WERI-Rb-1 (cell line): ENCODE measurements at regions not wholly inside any gene's neighbourhood (a gene's known extent, or its start where the extent isn't known, plus 50 kb on each side); places are given as distances from the start of the nearest gene placed in this dataset.

Source experiments
- DNase-seq: peaks from one replicate; pipeline ENCODE4 v3.0.0-alpha.2; 2020
- H3K27ac ChIP-seq: fragments of 250-450 bp; sonication (Bioruptor Pico); 2 replicates; pipeline ENCODE4 v1.5.1; 2020; ENCODE audit warnings: mild to moderate bottlenecking, moderate library complexity
- H3K27me3 ChIP-seq: fragments of 250-450 bp; sonication (Bioruptor Pico); 2 replicates; pipeline ENCODE4 v1.5.1; 2021; ENCODE audit warnings: mild to moderate bottlenecking, low read depth, moderate library complexity; ENCODE audit not compliant: insufficient read depth, severe bottlenecking
- H3K36me3 ChIP-seq: fragments of 250-450 bp; sonication (Bioruptor Pico); 2 replicates; pipeline ENCODE4 v1.5.1; 2020; ENCODE audit warnings: mild to moderate bottlenecking, moderate library complexity
- H3K4me3 ChIP-seq: 2 replicates; pipeline ENCODE4 v1.5.1; 2011; ENCODE audit warnings: low read depth, mild to moderate bottlenecking, control low read depth, low read length
- H3K9me3 ChIP-seq: fragments of 250-450 bp; sonication (Bioruptor Pico); 2 replicates; pipeline ENCODE4 v1.5.1; 2021; ENCODE audit warnings: mild to moderate bottlenecking, moderate library complexity; ENCODE audit not compliant: severe bottlenecking
- CTCF ChIP-seq: IDR thresholded peaks from 2 replicates; pipeline ENCODE4 v1.5.1; 2011; ENCODE audit warnings: low read depth, mild to moderate bottlenecking, control low read depth, inconsistent platforms, low read length

GRCh38 chr10:29785701-29786100, 150.9 kb upstream of the SVIL start:
- no peaks in the 10 kb centered on the region for H3K9me3 ChIP-seq

GRCh38 chr10:29784175-29784773, 149.5 kb upstream of the SVIL start:
- Histone ChIP-seq H3K9me3 (no peaks in the 10 kb centered on the region), H3K36me3 (no peaks in the 10 kb centered on the region), H3K27ac (no peak overlapping the region), H3K27me3 (no peaks in the 10 kb centered on the region), H3K4me3 (no peak overlapping the region)
- DNase-seq: no peak
- no peak for TF ChIP-seq CTCF

More at GRCh38 chr10:29785701-29786100, 150.9 kb upstream of the SVIL start:
- no peak for DNase-seq
- Histone ChIP-seq H3K27me3 (no peaks in the 10 kb centered on the region), H3K36me3 (no peaks in the 10 kb centered on the region), H3K4me3 (no peak overlapping the region), H3K27ac (no peak overlapping the region)
- TF ChIP-seq CTCF: no peak

GRCh38 chr10:29783201-29783947, 148.6 kb upstream of the SVIL start:
- DNase-seq: no peak
- no peak for TF ChIP-seq CTCF
- no peaks in the 10 kb centered on the region for H3K9me3 ChIP-seq
- H3K27me3 ChIP-seq: no peaks in the 10 kb centered on the region
- H3K27ac ChIP-seq: no peak overlapping the region
- H3K36me3 ChIP-seq: no peaks in the 10 kb centered on the region
- H3K4me3 ChIP-seq: no peak overlapping the region

GRCh38 chr10:29780639-29781038, 145.9 kb upstream of the SVIL start:
- Histone ChIP-seq H3K27ac (no peak overlapping the region), H3K4me3 (no peak overlapping the region), H3K36me3 (no peaks in the 10 kb centered on the region), H3K27me3 (no peaks in the 10 kb centered on the region), H3K9me3 (no peaks in the 10 kb centered on the region)
- DNase-seq: no peak
- no peak for TF ChIP-seq CTCF

GRCh38 chr10:29780096-29780495, 145.3 kb upstream of the SVIL start:
- no peak for TF ChIP-seq CTCF
- H3K4me3 ChIP-seq: no peak overlapping the region
- H3K36me3 ChIP-seq: no peaks in the 10 kb centered on the region
- H3K27ac ChIP-seq: no peak overlapping the region
- no peak for DNase-seq
- no peaks in the 10 kb centered on the region for H3K27me3 ChIP-seq
- no peaks in the 10 kb centered on the region for H3K9me3 ChIP-seq
